A549 (cell line): ENCODE measurements at regions not wholly inside any gene's neighbourhood (a gene's known extent, or its start where the extent isn't known, plus 50 kb on each side); places are given as distances from the start of the nearest gene placed in this dataset.

Source experiments
- ATAC-seq, 2 experiments: fragments of 200-7000 bp in 1 of 2; fragments of >200 bp in 1 of 2; cut with Nextera tagmentation in 1 of 2; cut with Tn5 transposase in 1 of 2; 3 replicates each; pipeline versions ENCODE4 v1.8.0 to v1.9.1; 2018 to 2020; ENCODE audit warnings: mild to moderate bottlenecking in 1 of 2, moderate library complexity in 1 of 2
- CTCF ChIA-PET: fragments of 300-600 bp; sonication (Branson Sonifier 250); formaldehyde crosslinking; extraction: SDS; loops from one replicate; lab custom pipeline; 2021; ENCODE audit warnings: antibody characterized with exemption, inconsistent platforms; lab: Yijun Ruan, JAX
- POLR2A ChIA-PET: fragments of 350-600 bp; formaldehyde crosslinking; extraction: SDS; loops from one replicate; lab custom pipeline; 2021; ENCODE audit warnings: antibody characterized with exemption, inconsistent platforms; lab: Yijun Ruan, JAX
- DNase-seq, 2 experiments: peaks; one replicate each; pipeline versions ENCODE4 v3.0.0 to v3.0.0-alpha.2; 2011 to 2016; ENCODE audit warnings: low read depth in 1 of 2, low spot score in 1 of 2
- FAIRE-seq: peaks from 2 replicates; lab custom pipeline; 2011; peaks lifted over from hg19 to GRCh38; lab: Jason Lieb, UNC
- H3K27ac ChIP-seq, 2 experiments: fragments of >200 bp; sonication (Bioruptor Twin); formaldehyde crosslinking; 3 replicates each; pipeline ENCODE4 v1.5.1; 2016 to 2017
- H3K4me1 ChIP-seq: fragments of >200 bp; sonication (Bioruptor Twin); formaldehyde crosslinking; 3 replicates; pipeline ENCODE4 v1.6.1; 2016
- H3K4me2 ChIP-seq: fragments of >200 bp; sonication (Bioruptor Twin); formaldehyde crosslinking; 3 replicates; pipeline ENCODE4 v1.6.1; 2016
- H3K4me3 ChIP-seq: fragments of >200 bp; sonication (Bioruptor Twin); formaldehyde crosslinking; 3 replicates; pipeline ENCODE4 v1.5.1; 2016
- H3K9me3 ChIP-seq: fragments of >200 bp; sonication (Bioruptor Twin); formaldehyde crosslinking; 3 replicates; pipeline ENCODE4 v1.6.1; 2016
- BCL3 ChIP-seq: fragments of >200 bp; sonication (Bioruptor Twin); formaldehyde crosslinking; IDR thresholded peaks from 3 replicates; pipeline ENCODE4 v1.6.1; 2016
- CBX8 ChIP-seq: fragments of 200-600 bp; sonication (generic); IDR thresholded peaks from 2 replicates; pipeline ENCODE4 v1.6.1; 2016
- CTCF ChIP-seq: fragments of >200 bp; sonication (Bioruptor Twin); formaldehyde crosslinking; IDR thresholded peaks from 3 replicates; pipeline ENCODE4 v1.5.1; 2016
- EHMT2 ChIP-seq: fragments of 200-600 bp; sonication (generic); IDR thresholded peaks from 2 replicates; pipeline ENCODE4 v1.6.1; 2016; ENCODE audit warnings: antibody characterized with exemption, low read depth, mild to moderate bottlenecking, moderate library complexity
- FOSB ChIP-seq: fragments of 250-450 bp; sonication (Bioruptor Pico); IDR thresholded peaks from 2 replicates; pipeline ENCODE4 v1.5.0; 2020; ENCODE audit warnings: mild to moderate bottlenecking, moderate library complexity
- FOXS1 ChIP-seq: fragments of 250-450 bp; sonication (Bioruptor Pico); IDR thresholded peaks from 2 replicates; pipeline ENCODE4 v1.5.0; 2020; ENCODE audit warnings: mild to moderate bottlenecking, moderate library complexity
- HES2 ChIP-seq: fragments of >200 bp; sonication (Bioruptor Twin); formaldehyde crosslinking; IDR thresholded peaks from 2 replicates; pipeline ENCODE4 v1.6.1; 2016
- HEYL ChIP-seq: fragments of 250-450 bp; sonication (Bioruptor Pico); IDR thresholded peaks from 2 replicates; pipeline ENCODE4 v1.8.0; 2021; ENCODE audit warnings: mild to moderate bottlenecking, moderate library complexity
- HOXA7 ChIP-seq: fragments of 250-450 bp; sonication (Bioruptor Pico); IDR thresholded peaks from 2 replicates; pipeline ENCODE4 v1.5.0; 2020; ENCODE audit warnings: mild to moderate bottlenecking, moderate library complexity
- HOXB13 ChIP-seq: fragments of 250-450 bp; sonication (Bioruptor Pico); IDR thresholded peaks from 2 replicates; pipeline ENCODE4 v1.5.0; 2020; ENCODE audit warnings: low read depth, mild to moderate bottlenecking, moderate library complexity
- JUNB ChIP-seq: fragments of >200 bp; sonication (Bioruptor Twin); formaldehyde crosslinking; IDR thresholded peaks from 2 replicates; pipeline ENCODE4 v1.6.1; 2016
- MAFK ChIP-seq: fragments of 450-650 bp; IDR thresholded peaks from 2 replicates; pipeline ENCODE4 v1.6.1; 2014; ENCODE audit not compliant: partially characterized antibody
- NPAS2 ChIP-seq: fragments of 250-450 bp; sonication (Bioruptor Pico); IDR thresholded peaks from 2 replicates; pipeline ENCODE4 v1.8.0; 2022; ENCODE audit warnings: mild to moderate bottlenecking, moderate library complexity, borderline replicate concordance
- NR3C1 ChIP-seq: fragments of >200 bp; sonication (Bioruptor Twin); formaldehyde crosslinking; IDR thresholded peaks from 3 replicates; pipeline ENCODE4 v1.6.1; 2017
- POLR2AphosphoS2 ChIP-seq: conservative IDR thresholded peaks from 2 replicates; pipeline ENCODE4 v1.6.1; 2012; ENCODE audit warnings: low read length, improper control_type of control experiment, inconsistent platforms
- RCOR1 ChIP-seq: fragments of 150-350 bp; IDR thresholded peaks from 2 replicates; pipeline ENCODE4 v1.6.1; 2014; ENCODE audit warnings: antibody characterized with exemption, low read length, low read depth
- SREBF2 ChIP-seq: fragments of 450-650 bp; IDR thresholded peaks from 2 replicates; pipeline ENCODE4 v1.6.1; 2014; ENCODE audit warnings: mild to moderate bottlenecking, moderate library complexity
- ZFP36 ChIP-seq: fragments of 450-650 bp; IDR thresholded peaks from 2 replicates; pipeline ENCODE4 v1.6.1; 2014; ENCODE audit warnings: borderline replicate concordance; ENCODE audit not compliant: partially characterized antibody
- ZNF302 ChIP-seq: fragments of 250-450 bp; sonication (Bioruptor Pico); IDR thresholded peaks from 2 replicates; pipeline ENCODE4 v1.9.0; 2021; ENCODE audit warnings: inconsistent platforms, mild to moderate bottlenecking, moderate library complexity
- ZSCAN20 ChIP-seq: fragments of 250-450 bp; sonication (Bioruptor Pico); IDR thresholded peaks from 2 replicates; pipeline ENCODE4 v1.8.0; 2022; ENCODE audit warnings: mild to moderate bottlenecking, moderate library complexity
- WGBS: methylation state at CpG from one replicate; pipeline ENCODE4 v1.1.6; 2017; ENCODE audit errors: missing lambda C conversion rate; 5-methylcytosine and 5-hydroxymethylcytosine counted together
- TF ChIP-seq, protein P1 (sequence below): fragments of 450-650 bp; IDR thresholded peaks from 2 replicates; pipeline ENCODE4 v1.6.1; 2014; ENCODE audit warnings: antibody characterized with exemption
- TF ChIP-seq, protein P2 (sequence below): fragments of 250-450 bp; sonication (Bioruptor Pico); IDR thresholded peaks from 2 replicates; pipeline ENCODE4 v1.5.0; 2021; ENCODE audit warnings: mild to moderate bottlenecking, moderate library complexity, borderline replicate concordance
- TF ChIP-seq, protein P3 (sequence below): IDR thresholded peaks from 2 replicates; pipeline ENCODE4 v1.6.1; 2012
- TF ChIP-seq, protein P4 (sequence below): IDR thresholded peaks from 2 replicates; pipeline ENCODE4 v1.6.1; 2012

GRCh38 chr20:55646851-55647250 is 358.5 kb downstream of the CBLN4 start:
- no peaks in the 10 kb centered on the region for H3K9me3 ChIP-seq
- TF ChIP-seq EHMT2: no peak
- TF ChIP-seq HES2: no peak
- TF ChIP-seq ZSCAN20 (CRISPR knock-in tag): no peak
- TF ChIP-seq, all 56 proteins: peak for 0
- Histone ChIP-seq H3K4me2 (no peak overlapping the region), H3K4me3 (no peak overlapping the region), H3K4me1 (no peaks in the 10 kb centered on the region), H3K27ac (no peak overlapping the region)
- no peak for DNase-seq
- no peak for ATAC-seq
- 1% methylated on average over 4 of the region's 4 CpGs for WGBS
- CTCF ChIA-PET: no interaction called here
- FAIRE-seq: no peak
- POLR2A ChIA-PET: no interaction called here

DNA sequence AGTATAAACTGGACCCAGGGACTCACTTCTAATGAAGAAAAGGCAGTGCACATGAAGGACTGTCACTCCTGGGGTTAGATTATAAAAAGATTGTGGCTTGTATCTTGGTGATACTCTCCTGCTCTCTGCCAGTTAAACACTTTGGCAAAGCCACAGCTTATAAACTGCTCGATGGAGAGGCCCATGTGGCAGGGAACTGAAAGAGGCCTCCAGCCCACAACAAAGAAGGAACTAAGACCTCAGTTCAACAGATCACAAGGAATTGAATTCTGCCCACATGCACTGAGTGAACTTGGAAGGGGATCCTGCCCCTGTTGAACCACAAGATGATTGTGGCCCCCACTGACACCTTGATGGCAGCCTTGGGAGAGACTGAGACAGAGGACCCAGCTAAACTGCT is 363.8 kb downstream of the CBLN4 start:
- WGBS: 9% methylated on average over 1 of the region's 1 CpG
- ATAC-seq: no peak
- H3K4me2 ChIP-seq: no peak overlapping the region
- FAIRE-seq: no peak
- no peak for TF ChIP-seq MAFK
- TF ChIP-seq HOXB13: no peak
- H3K4me3 ChIP-seq: no peak overlapping the region
- DNase-seq: no peak
- ChIA-PET CTCF (interaction anchor here (1.3 kb wide), 1 partner anchor 13 kb away, joined by 3 read pairs; no protein-coding TSS in a partner anchor), POLR2A (no interaction called here)
- no peaks in the 10 kb centered on the region for H3K9me3 ChIP-seq
- no peaks in the 10 kb centered on the region for H3K4me1 ChIP-seq
- H3K27ac ChIP-seq: no peak overlapping the region

DNA sequence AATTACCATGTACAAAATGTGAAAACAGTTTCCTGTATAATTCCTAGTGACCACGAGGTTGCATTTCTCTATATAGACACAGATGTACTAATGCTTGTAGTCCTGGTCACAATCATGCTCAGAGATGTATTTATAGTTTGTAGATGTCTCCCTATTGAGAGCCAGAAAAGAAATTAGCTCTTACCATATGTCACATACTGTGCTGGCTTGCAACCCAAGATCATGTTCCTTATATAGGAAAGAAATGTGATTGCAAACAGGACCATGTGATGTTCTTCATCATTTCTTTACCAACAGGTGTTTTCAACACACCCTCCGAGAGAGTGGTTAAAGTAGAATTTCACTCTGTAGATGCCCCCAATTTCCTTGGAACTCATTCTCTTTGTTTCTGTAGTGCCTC is 369.4 kb downstream of the CBLN4 start:
- Histone ChIP-seq H3K9me3 (no peaks in the 10 kb centered on the region), H3K27ac (no peak overlapping the region), H3K4me1 (no peaks in the 10 kb centered on the region), H3K4me2 (no peak overlapping the region), H3K4me3 (no peak overlapping the region)
- ATAC-seq: no peak
- TF ChIP-seq POLR2AphosphoS2 (no peak), RCOR1 (no peak), ZNF302 (CRISPR knock-in tag) (no peak), SREBF2 (no peak), FOSB (CRISPR knock-in tag) (no peak), HES2 (no peak), CBX8 (no peak), CTCF (no peak), ZFP36 (no peak), MAFK (no peak)
- no peak for FAIRE-seq
- ChIA-PET CTCF (no interaction called here), POLR2A (no interaction called here)
- WGBS: 0% methylated on average over 2 of the region's 2 CpGs
- DNase-seq: no peak

DNA sequence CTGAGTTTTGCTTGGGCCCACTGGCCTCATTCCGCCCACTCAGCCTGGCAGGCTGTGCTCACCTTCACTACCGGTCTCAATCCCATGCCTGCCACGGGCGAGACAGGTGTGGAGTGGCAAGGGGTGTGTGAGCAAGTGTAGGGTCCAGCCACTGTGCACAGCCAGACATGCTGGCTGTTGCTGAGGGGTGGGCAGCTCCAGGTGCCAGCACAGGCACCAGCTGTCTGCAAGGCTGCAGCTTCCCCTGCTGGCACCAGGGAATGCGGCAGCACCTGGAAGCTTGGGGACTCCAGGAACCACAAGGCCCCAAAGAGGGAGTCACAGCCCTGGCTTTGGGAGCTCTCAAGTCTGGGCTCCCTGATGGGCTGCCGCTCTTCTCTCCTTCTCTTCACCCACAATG is 372.7 kb downstream of the CBLN4 start:
- H3K4me3 ChIP-seq: no peak overlapping the region
- DNase-seq: no peak
- POLR2A ChIA-PET: no interaction called here
- WGBS: 21% methylated on average over 5 of the region's 6 CpGs
- H3K4me1 ChIP-seq: no peaks in the 10 kb centered on the region
- H3K4me2 ChIP-seq: no peak overlapping the region
- H3K9me3 ChIP-seq: 0 out of 3 replicates have a peak, but pooled peaks cover 2% of the 10 kb centered on the region
- no peak for ATAC-seq
- CTCF ChIA-PET: no interaction called here
- H3K27ac ChIP-seq: no peak overlapping the region
- no peak for FAIRE-seq
- TF ChIP-seq, protein P1, sequence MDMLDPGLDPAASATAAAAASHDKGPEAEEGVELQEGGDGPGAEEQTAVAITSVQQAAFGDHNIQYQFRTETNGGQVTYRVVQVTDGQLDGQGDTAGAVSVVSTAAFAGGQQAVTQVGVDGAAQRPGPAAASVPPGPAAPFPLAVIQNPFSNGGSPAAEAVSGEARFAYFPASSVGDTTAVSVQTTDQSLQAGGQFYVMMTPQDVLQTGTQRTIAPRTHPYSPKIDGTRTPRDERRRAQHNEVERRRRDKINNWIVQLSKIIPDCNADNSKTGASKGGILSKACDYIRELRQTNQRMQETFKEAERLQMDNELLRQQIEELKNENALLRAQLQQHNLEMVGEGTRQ: no peak
- no peak for TF ChIP-seq BCL3
- TF ChIP-seq HEYL (CRISPR knock-in tag): no peak
- TF ChIP-seq NPAS2 (CRISPR knock-in tag): no peak
- TF ChIP-seq ZFP36: no peak
- TF ChIP-seq, protein P2, sequence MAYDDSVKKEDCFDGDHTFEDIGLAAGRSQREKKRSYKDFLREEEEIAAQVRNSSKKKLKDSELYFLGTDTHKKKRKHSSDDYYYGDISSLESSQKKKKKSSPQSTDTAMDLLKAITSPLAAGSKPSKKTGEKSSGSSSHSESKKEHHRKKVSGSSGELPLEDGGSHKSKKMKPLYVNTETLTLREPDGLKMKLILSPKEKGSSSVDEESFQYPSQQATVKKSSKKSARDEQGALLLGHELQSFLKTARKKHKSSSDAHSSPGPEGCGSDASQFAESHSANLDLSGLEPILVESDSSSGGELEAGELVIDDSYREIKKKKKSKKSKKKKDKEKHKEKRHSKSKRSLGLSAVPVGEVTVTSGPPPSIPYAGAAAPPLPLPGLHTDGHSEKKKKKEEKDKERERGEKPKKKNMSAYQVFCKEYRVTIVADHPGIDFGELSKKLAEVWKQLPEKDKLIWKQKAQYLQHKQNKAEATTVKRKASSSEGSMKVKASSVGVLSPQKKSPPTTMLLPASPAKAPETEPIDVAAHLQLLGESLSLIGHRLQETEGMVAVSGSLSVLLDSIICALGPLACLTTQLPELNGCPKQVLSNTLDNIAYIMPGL (CRISPR knock-in tag): no peak
- TF ChIP-seq EHMT2: no peak
- TF ChIP-seq, protein P3, sequence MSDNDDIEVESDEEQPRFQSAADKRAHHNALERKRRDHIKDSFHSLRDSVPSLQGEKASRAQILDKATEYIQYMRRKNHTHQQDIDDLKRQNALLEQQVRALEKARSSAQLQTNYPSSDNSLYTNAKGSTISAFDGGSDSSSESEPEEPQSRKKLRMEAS: no peak
- TF ChIP-seq HOXA7 (CRISPR knock-in tag): no peak
- no peak for TF ChIP-seq NR3C1
- no peak for TF ChIP-seq FOXS1 (CRISPR knock-in tag)
- TF ChIP-seq HOXB13: no peak
- TF ChIP-seq, protein P4, sequence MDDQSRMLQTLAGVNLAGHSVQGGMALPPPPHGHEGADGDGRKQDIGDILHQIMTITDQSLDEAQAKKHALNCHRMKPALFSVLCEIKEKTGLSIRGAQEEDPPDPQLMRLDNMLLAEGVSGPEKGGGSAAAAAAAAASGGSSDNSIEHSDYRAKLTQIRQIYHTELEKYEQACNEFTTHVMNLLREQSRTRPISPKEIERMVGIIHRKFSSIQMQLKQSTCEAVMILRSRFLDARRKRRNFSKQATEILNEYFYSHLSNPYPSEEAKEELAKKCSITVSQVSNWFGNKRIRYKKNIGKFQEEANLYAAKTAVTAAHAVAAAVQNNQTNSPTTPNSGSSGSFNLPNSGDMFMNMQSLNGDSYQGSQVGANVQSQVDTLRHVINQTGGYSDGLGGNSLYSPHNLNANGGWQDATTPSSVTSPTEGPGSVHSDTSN: no peak
- no peak for TF ChIP-seq JUNB
